Fibroblast of lung (primary cell): ENCODE measurements at regions not wholly inside any gene's neighbourhood (a gene's known extent, or its start where the extent isn't known, plus 50 kb on each side); places are given as distances from the start of the nearest gene placed in this dataset.

Experiments
- DNase-seq, 2 donors: peaks; one replicate each; pipeline versions ENCODE4 v3.0.0 to v3.0.0-alpha.2; 2010; ENCODE audit warnings: low read depth in 2 of 2
- H2AFZ ChIP-seq: 2 replicates; pipeline ENCODE4 v1.5.1; 2012; ENCODE audit warnings: low read length, control low read depth, inconsistent platforms
- H3K27ac ChIP-seq: 2 replicates; pipeline ENCODE4 v1.5.1; 2011; ENCODE audit warnings: low read length, control low read depth; ENCODE audit not compliant: insufficient read depth
- H3K27me3 ChIP-seq: 2 replicates; pipeline ENCODE4 v1.5.1; 2011; ENCODE audit warnings: mild to moderate bottlenecking, low read length; ENCODE audit not compliant: control insufficient read depth, insufficient read depth
- H3K36me3 ChIP-seq: 2 replicates; pipeline ENCODE4 v1.5.1; 2011; ENCODE audit warnings: low read length; ENCODE audit not compliant: control insufficient read depth, insufficient read depth
- H3K4me1 ChIP-seq: 2 replicates; pipeline ENCODE4 v1.5.1; 2011; ENCODE audit warnings: low read length; ENCODE audit not compliant: control insufficient read depth, insufficient read depth; ENCODE audit errors: extremely low read depth
- H3K4me2 ChIP-seq: 2 replicates; pipeline ENCODE4 v1.5.1; 2011; ENCODE audit warnings: low read length, control low read depth; ENCODE audit not compliant: insufficient read depth; ENCODE audit errors: extremely low read depth
- H3K4me3 ChIP-seq, 4 experiments: fragments of 200-600 bp in 1 of 4; sonication (generic) in 1 of 4; replicated peaks in 1 of 4; 2 replicates each; pipeline ENCODE4 v1.5.1; 2011 to 2016; ENCODE audit warnings: low read length in 4 of 4, low read depth in 3 of 4, mild to moderate bottlenecking in 3 of 4, control low read depth in 2 of 4, inconsistent platforms in 1 of 4, mixed read lengths in 1 of 4; ENCODE audit not compliant: insufficient read depth in 1 of 4; ENCODE audit errors: control extremely low read depth in 1 of 4
- H3K79me2 ChIP-seq: 2 replicates; pipeline ENCODE4 v1.5.1; 2012; ENCODE audit warnings: mild to moderate bottlenecking, low read length, inconsistent platforms; ENCODE audit not compliant: control insufficient read depth, insufficient read depth
- H3K9ac ChIP-seq: 2 replicates; pipeline ENCODE4 v1.5.1; 2011; ENCODE audit warnings: mild to moderate bottlenecking, low read length, control low read depth; ENCODE audit not compliant: insufficient read depth
- H3K9me3 ChIP-seq: 2 replicates; pipeline ENCODE4 v1.5.1; 2012; ENCODE audit warnings: low read depth, low read length; ENCODE audit not compliant: control insufficient read depth, insufficient read depth
- H4K20me1 ChIP-seq: 2 replicates; pipeline ENCODE4 v1.5.1; 2011; ENCODE audit warnings: low read length; ENCODE audit not compliant: control insufficient read depth, insufficient read depth; ENCODE audit errors: extremely low read depth
- CTCF ChIP-seq, 2 donors: IDR thresholded peaks in 1 of 2; conservative IDR thresholded peaks in 1 of 2; 1 replicate in 1 of 2; 2 replicates in 1 of 2; pipeline ENCODE4 v1.5.1; 2011 to 2012; ENCODE audit warnings: low read length in 2 of 2, control low read depth in 1 of 2, inconsistent platforms in 1 of 2, low read depth in 1 of 2, mild to moderate bottlenecking in 1 of 2
- EZH2 ChIP-seq: IDR thresholded peaks from 2 replicates; pipeline ENCODE4 v1.5.1; 2012; ENCODE audit warnings: low read length, control low read depth, mild to moderate bottlenecking; ENCODE audit errors: missing control alignments

GRCh38 chr1:73066866-73067265 lies 784.5 kb upstream of the NEGR1 start:
- Histone ChIP-seq H3K27ac (no peak overlapping the region), H3K9me3 (no peaks in the 10 kb centered on the region), H2AFZ (no peak overlapping the region), H3K79me2 (no peaks in the 10 kb centered on the region), H3K4me1 (no peaks in the 10 kb centered on the region), H3K9ac (no peak overlapping the region), H3K4me2 (no peak overlapping the region), H3K4me3 (no peak overlapping the region), H3K36me3 (no peaks in the 10 kb centered on the region), H4K20me1 (no peaks in the 10 kb centered on the region), H3K27me3 (no peaks in the 10 kb centered on the region)
- no peak for DNase-seq
- TF ChIP-seq CTCF (conservative IDR thresholded peaks at IDR 0.05 in 1 of 2, IDR thresholded peaks at IDR 0.05 in 1 of 2; ENCODE audit: low read depth in 1 of 2, low read length in 2 of 2) (no peak), EZH2 (no peak)

- H3K79me2 ChIP-seq: no peaks in the 10 kb centered on the region
- no peak overlapping the region for H3K4me2 ChIP-seq
- H3K27me3 ChIP-seq: no peaks in the 10 kb centered on the region
- no peak overlapping the region for H3K27ac ChIP-seq
- TF ChIP-seq CTCF (conservative IDR thresholded peaks at IDR 0.05 in 1 of 2, IDR thresholded peaks at IDR 0.05 in 1 of 2; ENCODE audit: low read depth in 1 of 2, low read length in 2 of 2): no peak
- no peak for TF ChIP-seq EZH2
- H2AFZ ChIP-seq: no peak overlapping the region
- no peaks in the 10 kb centered on the region for H3K9me3 ChIP-seq
- no peaks in the 10 kb centered on the region for H3K4me1 ChIP-seq
- H3K9ac ChIP-seq: no peak overlapping the region
- H3K4me3 ChIP-seq: no peak overlapping the region
- DNase-seq: peak in 1 of 2 donors; percentile 25
- no peaks in the 10 kb centered on the region for H4K20me1 ChIP-seq
- no peaks in the 10 kb centered on the region for H3K36me3 ChIP-seq
These were observed 783.2 kb upstream of the NEGR1 start for GRCh38 chr1:73065339-73066041.

GRCh38 chr1:73056826-73057225 lies 774.5 kb upstream of the NEGR1 start:
- Histone ChIP-seq H3K79me2 (no peaks in the 10 kb centered on the region), H3K4me2 (no peak overlapping the region), H3K27ac (no peak overlapping the region), H3K9ac (no peak overlapping the region), H4K20me1 (no peaks in the 10 kb centered on the region), H2AFZ (no peak overlapping the region), H3K9me3 (no peaks in the 10 kb centered on the region), H3K36me3 (no peaks in the 10 kb centered on the region), H3K27me3 (no peaks in the 10 kb centered on the region), H3K4me1 (no peaks in the 10 kb centered on the region), H3K4me3 (no peak overlapping the region)
- no peak for DNase-seq
- TF ChIP-seq EZH2: no peak
